KG1 (cell line): ENCODE measurements at regions not wholly inside any gene's neighbourhood (a gene's known extent, or its start where the extent isn't known, plus 50 kb on each side); places are given as distances from the start of the nearest gene placed in this dataset.

Experiments used
- DNase-seq: peaks from one replicate; lab custom pipeline; 2025; lab: John Stamatoyannopoulos, UW

DNA sequence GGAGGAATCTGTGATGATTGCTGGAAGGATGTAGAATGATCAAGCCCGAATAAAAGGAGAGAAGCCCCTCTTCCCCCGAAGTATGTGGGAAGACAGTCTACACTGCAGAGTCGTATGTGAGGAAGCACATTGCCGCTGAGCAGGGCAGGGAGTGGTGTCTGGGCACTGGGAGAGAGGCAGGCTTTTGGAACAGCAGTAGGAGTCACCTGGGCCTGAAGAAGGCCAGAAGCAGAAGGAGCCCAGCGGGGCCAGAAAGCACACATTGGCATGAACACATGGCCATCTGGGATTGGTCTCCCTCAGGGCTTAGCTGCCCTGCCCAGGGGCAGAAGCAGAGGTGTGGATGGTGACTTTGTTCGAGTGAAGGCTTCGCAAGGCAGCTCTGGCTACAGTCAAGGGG lies 162.8 kb downstream of the ERCC6L2 start:
- DNase-seq: no peak

GRCh38 chr9:96034553-96035122 lies 159.1 kb downstream of the ERCC6L2 start:
- DNase-seq: no peak

DNA sequence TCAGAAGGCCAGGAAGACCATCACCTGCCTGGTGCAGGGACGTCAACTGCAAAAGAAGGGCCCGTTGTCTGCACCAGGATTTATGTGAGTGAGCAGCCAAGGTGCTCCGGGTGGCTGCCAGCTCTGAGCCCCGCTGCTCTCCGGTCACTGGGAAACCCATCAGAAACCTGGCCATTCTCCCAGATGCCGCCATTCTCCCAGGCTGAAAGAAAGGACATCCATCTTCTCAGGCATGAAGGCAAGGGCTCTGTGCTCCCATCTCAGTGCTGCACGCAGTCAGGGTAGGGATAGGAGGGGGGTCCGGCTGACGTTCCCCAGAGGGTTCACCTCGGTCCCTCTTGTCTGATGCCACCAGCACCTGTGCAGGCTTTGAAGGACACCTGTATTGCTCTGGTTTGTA lies 158.4 kb downstream of the ERCC6L2 start:
- no peak for DNase-seq

- DNase-seq: no peak
Measured at GRCh38 chr9:96031916-96032534, 156.5 kb downstream of the ERCC6L2 start.

GRCh38 chr9:96031366-96031824 lies 155.9 kb downstream of the ERCC6L2 start:
- no peak for DNase-seq

GRCh38 chr9:96029722-96030530 lies 154.4 kb downstream of the ERCC6L2 start:
- no peak for DNase-seq

DNA sequence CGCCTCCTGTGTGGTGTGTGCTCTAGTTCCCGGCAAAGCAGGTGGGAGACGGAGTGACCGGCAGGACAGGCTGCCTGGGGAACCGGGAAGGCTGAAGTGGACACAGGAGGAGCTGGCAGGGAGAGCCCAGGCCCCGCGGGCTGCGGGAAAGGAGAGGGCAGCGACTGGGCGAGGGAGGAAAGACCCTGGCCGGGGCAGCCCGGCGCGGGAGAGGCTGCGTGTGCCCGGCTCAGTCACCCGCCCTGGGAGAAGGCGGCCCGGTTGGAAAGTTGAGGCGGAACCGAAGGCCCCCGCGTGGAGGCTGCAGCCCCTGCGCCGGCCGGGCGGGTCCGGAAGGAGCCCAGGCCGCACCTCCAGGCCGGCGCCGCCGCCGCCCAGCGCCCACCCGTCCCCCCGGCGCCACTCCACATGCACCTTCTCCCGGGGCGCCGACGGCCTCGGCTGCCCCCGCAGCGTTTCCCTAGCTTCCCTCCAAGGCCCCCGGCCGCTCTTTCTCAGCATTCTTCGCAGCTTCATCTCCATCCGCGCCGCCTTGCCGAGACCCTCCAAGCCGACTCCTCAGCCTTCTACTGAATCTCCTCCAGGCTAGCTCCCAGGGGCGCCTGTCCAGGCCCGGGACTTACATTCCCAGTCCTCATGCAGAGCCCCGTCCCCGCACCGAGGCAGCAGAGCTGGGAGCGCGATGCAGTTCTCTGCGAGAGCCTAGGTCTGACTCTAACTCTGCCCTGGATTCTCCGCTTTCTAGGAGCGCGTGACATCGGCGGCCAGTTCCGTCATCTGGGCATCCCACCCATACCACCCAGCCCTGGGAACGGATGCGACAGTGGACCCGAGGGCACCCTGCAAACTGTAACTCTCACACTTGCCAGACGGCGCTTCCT lies 152.0 kb downstream of the ERCC6L2 start:
- no peak for DNase-seq

GRCh38 chr9:96026655-96027213 lies 151.2 kb downstream of the ERCC6L2 start:
- DNase-seq: no peak

GRCh38 chr9:96025995-96026602 lies 150.6 kb downstream of the ERCC6L2 start:
- DNase-seq: no peak

- DNase-seq: no peak
Measured at GRCh38 chr9:96023486-96023885, 148.0 kb downstream of the ERCC6L2 start.

GRCh38 chr9:96022445-96023051 lies 147.1 kb downstream of the ERCC6L2 start:
- DNase-seq: no peak

- no peak for DNase-seq
Measured at GRCh38 chr9:96021551-96022444, 146.3 kb downstream of the ERCC6L2 start.

DNA sequence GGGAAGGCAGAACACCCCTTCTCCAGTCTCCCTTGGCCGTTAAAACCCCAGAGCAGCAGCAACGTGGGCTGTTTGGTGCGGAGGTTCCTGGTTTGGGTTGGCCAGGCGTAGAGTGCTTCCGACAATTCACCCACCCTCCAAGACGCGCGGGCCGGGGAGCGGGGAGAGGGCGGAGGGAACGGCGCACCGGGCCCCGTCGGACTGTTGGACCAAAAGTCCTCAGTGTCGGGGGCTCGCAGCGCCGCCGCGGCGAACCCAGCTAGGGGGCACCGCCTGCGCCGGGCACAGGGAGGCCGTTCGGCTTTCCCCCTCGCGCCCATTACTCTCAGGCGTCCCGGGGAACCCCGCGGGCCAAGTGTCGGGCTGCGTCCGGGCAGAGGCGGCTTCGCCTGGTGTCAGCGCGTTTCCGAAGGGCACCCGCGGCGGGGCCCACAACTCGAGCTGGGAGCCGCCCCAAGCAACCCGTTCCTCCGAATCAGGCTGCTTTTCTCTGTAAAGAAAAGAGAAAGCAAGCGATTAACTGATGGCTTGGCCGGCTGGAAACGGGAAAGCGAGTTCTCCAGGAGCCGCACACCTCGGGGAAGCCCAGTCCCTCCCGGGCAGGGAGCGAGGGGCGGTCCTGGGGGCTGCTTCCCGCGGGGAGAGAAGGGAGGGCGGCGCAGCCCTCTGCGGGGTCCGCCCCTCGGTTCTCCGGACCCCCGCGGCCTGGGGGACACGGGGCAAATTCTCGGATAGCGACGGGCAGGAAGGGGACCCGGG lies 145.5 kb downstream of the ERCC6L2 start:
- no peak for DNase-seq

DNA sequence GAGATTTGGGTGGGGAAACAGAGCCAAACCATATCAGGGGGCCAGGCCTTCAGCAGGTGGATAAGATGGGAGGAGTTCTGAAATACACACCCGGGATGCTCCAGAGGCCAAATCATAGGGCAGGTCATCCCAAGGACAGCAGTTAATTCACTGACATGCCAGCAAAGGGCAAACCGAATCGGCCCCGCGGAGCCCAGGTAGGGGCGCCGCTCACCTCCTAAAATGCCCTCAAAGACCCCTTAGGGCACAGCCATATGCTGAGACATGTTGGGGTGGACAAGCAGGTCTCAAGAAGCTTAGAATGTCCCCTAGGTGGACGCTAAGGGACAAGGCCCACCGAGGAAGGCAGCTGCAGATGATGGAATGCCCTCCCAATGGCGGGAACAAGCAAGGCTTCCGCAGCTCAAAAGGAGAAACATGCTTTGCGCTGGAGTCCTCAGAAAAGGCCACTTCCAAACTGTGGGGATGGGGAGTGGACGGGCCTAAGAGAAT lies 144.9 kb downstream of the ERCC6L2 start:
- DNase-seq: no peak
